DOHH2 (cell line): ENCODE measurements at regions not wholly inside any gene's neighbourhood (a gene's known extent, or its start where the extent isn't known, plus 50 kb on each side); places are given as distances from the start of the nearest gene placed in this dataset.
"Not testable (repeated sequence)": the region's sequence is repeated elsewhere in the genome, so short reads cannot be mapped to it uniquely, and the experiment has no call there.

ENCODE experiments used
- H3F3A ChIP-seq: fragments of 200-600 bp; sonication (generic), shearing (Covaris generic); 2 replicates; pipeline ENCODE4 v1.6.0; 2016; ENCODE audit warnings: antibody characterized with exemption, mild to moderate bottlenecking; ENCODE audit not compliant: control insufficient read depth, insufficient read depth
- H3K27ac ChIP-seq: fragments of 200-600 bp; sonication (generic); 2 replicates; pipeline ENCODE4 v1.5.1; 2014; ENCODE audit warnings: low read depth, mild to moderate bottlenecking, low read length, moderate library complexity
- H3K27me3 ChIP-seq: fragments of 200-600 bp; sonication (generic); 2 replicates; pipeline ENCODE4 v1.6.1; 2014; ENCODE audit warnings: mild to moderate bottlenecking, low read length, mixed read lengths; ENCODE audit not compliant: control insufficient read depth
- H3K36me3 ChIP-seq: fragments of 200-600 bp; sonication (generic); 2 replicates; pipeline ENCODE4 v1.6.1; 2014; ENCODE audit warnings: mild to moderate bottlenecking, low read length, moderate library complexity, mixed read lengths; ENCODE audit not compliant: control insufficient read depth
- H3K4me1 ChIP-seq: fragments of 200-600 bp; sonication (generic); 2 replicates; pipeline ENCODE4 v1.6.1; 2014; ENCODE audit warnings: mild to moderate bottlenecking, low read length, mixed read lengths; ENCODE audit not compliant: control insufficient read depth
- H3K4me2 ChIP-seq: fragments of 200-600 bp; sonication (generic); 2 replicates; pipeline ENCODE4 v1.6.0; 2014; ENCODE audit warnings: mild to moderate bottlenecking, low read length, moderate library complexity
- H3K4me3 ChIP-seq: fragments of 200-600 bp; sonication (generic); 2 replicates; pipeline ENCODE4 v1.5.1; 2014; ENCODE audit warnings: mild to moderate bottlenecking, low read length, mixed read lengths
- H3K79me2 ChIP-seq: fragments of 200-600 bp; sonication (generic); 2 replicates; pipeline ENCODE4 v1.6.1; 2014; ENCODE audit warnings: mild to moderate bottlenecking, low read length, mixed read lengths; ENCODE audit not compliant: control insufficient read depth
- H3K9me2 ChIP-seq: fragments of 200-600 bp; sonication (generic); replicated peaks from 2 replicates; pipeline ENCODE4 v1.6.1; 2014; ENCODE audit warnings: mild to moderate bottlenecking, low read length, mixed read lengths; ENCODE audit not compliant: control insufficient read depth
- H3K9me3 ChIP-seq: fragments of 200-600 bp; sonication (generic); 2 replicates; pipeline ENCODE4 v1.6.1; 2014; ENCODE audit warnings: antibody characterized with exemption, low read length, mixed read lengths; ENCODE audit not compliant: control insufficient read depth, insufficient read depth
- H4K20me1 ChIP-seq: fragments of 200-600 bp; sonication (generic); 2 replicates; pipeline ENCODE4 v1.6.0; 2014; ENCODE audit warnings: low read depth, mild to moderate bottlenecking, antibody characterized with exemption, low read length, moderate library complexity; ENCODE audit not compliant: control insufficient read depth, insufficient read depth
- EZH2phosphoT487 ChIP-seq: fragments of 200-600 bp; sonication (generic); IDR thresholded peaks from 2 replicates; pipeline ENCODE4 v1.6.1; 2017; ENCODE audit warnings: borderline replicate concordance, mild to moderate bottlenecking, antibody characterized with exemption, low read length, moderate library complexity, mixed read lengths
- TF ChIP-seq, protein P1 (sequence below): fragments of 200-600 bp; sonication (generic); IDR thresholded peaks from one replicate; pipeline ENCODE4 v1.5.1; 2014; ENCODE audit warnings: antibody characterized with exemption, mild to moderate bottlenecking, low read depth, low read length; ENCODE audit not compliant: poor library complexity, severe bottlenecking

DNA sequence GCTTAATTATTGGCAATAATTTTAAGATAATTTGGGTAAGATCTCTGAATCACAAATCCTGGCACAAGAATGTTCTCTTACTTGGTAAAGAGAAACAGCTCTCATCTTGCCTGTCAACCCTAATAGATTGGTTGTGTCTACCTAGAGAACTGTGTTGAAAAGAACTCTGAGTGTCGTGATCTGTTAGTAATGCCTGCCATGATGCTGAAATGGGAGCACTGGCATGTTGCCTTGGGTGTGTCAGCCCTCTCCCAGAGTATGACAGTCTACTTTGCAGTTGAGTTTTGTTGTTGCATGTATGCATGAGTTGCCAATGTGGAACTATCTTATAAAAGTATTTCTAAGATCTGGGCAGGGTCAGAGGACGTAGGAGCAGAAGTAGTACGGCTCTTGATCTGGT is 221.4 kb downstream of the MAF start:
- TF ChIP-seq, protein P1, sequence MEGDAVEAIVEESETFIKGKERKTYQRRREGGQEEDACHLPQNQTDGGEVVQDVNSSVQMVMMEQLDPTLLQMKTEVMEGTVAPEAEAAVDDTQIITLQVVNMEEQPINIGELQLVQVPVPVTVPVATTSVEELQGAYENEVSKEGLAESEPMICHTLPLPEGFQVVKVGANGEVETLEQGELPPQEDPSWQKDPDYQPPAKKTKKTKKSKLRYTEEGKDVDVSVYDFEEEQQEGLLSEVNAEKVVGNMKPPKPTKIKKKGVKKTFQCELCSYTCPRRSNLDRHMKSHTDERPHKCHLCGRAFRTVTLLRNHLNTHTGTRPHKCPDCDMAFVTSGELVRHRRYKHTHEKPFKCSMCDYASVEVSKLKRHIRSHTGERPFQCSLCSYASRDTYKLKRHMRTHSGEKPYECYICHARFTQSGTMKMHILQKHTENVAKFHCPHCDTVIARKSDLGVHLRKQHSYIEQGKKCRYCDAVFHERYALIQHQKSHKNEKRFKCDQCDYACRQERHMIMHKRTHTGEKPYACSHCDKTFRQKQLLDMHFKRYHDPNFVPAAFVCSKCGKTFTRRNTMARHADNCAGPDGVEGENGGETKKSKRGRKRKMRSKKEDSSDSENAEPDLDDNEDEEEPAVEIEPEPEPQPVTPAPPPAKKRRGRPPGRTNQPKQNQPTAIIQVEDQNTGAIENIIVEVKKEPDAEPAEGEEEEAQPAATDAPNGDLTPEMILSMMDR: no peak
- TF ChIP-seq EZH2phosphoT487: no peak
- no peaks in the 10 kb centered on the region for H4K20me1 ChIP-seq
- no peaks in the 10 kb centered on the region for H3K36me3 ChIP-seq
- no peak overlapping the region for H3K27ac ChIP-seq
- no peak overlapping the region for H3K4me3 ChIP-seq
- H3K9me2 ChIP-seq: no peaks in the 10 kb centered on the region
- no peaks in the 10 kb centered on the region for H3K79me2 ChIP-seq
- H3K4me1 ChIP-seq: no peaks in the 10 kb centered on the region
- no peak overlapping the region for H3K4me2 ChIP-seq
- H3K9me3 ChIP-seq: no peaks in the 10 kb centered on the region
- H3F3A ChIP-seq: no peaks in the 10 kb centered on the region
- H3K27me3 ChIP-seq: no peaks in the 10 kb centered on the region

DNA sequence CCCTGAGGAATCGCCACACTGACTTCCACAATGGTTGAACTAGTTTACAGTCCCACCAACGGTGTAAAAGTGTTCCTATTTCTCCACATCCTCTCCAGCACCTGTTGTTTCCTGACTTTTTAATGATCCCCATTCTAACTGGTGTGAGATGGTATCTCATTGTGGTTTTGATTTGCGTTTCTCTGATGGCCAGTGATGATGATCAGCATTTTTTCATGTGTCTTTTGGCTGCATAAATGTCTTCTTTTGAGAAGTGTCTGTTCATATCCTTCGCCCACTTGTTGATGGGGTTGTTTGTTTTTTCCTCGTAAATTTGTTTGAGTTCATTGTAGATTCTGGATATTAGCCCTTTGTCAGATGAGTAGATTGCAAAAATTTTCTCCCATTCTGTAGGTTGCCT is 223.5 kb downstream of the MAF start:
- H3K4me2 ChIP-seq, H3K36me3 ChIP-seq, H3K79me2 ChIP-seq, H3K4me3 ChIP-seq, H3K27ac ChIP-seq, H3K9me2 ChIP-seq, H3K27me3 ChIP-seq, H3K9me3 ChIP-seq, H4K20me1 ChIP-seq, H3K4me1 ChIP-seq, H3F3A ChIP-seq: not testable (repeated sequence)

DNA sequence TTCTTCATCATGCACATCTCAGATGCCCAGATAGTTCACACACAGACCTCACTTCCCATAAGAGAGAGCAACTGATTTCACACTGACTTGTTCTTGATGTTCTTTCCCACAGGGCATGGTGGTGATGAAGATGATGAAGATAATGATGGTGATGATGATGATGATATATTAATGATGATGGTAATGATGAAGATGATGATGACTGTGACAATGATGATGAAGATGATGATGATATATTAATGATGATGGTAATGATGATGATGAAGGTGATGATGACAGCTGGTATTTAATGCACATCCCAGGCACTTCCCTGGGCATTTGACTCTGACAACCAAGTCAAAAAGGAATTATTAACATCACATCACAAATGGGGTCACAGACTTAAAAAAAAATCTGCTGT is 225.2 kb downstream of the MAF start:
- Histone ChIP-seq H3K27ac (no peak overlapping the region), H3K4me1 (no peaks in the 10 kb centered on the region), H3F3A (no peaks in the 10 kb centered on the region), H3K4me2 (no peak overlapping the region), H3K9me3 (no peaks in the 10 kb centered on the region), H3K9me2 (no peaks in the 10 kb centered on the region), H3K4me3 (no peak overlapping the region), H3K79me2 (no peaks in the 10 kb centered on the region), H4K20me1 (no peaks in the 10 kb centered on the region), H3K36me3 (no peaks in the 10 kb centered on the region), H3K27me3 (no peaks in the 10 kb centered on the region)
- TF ChIP-seq EZH2phosphoT487: no peak
- TF ChIP-seq, protein P1: no peak

DNA sequence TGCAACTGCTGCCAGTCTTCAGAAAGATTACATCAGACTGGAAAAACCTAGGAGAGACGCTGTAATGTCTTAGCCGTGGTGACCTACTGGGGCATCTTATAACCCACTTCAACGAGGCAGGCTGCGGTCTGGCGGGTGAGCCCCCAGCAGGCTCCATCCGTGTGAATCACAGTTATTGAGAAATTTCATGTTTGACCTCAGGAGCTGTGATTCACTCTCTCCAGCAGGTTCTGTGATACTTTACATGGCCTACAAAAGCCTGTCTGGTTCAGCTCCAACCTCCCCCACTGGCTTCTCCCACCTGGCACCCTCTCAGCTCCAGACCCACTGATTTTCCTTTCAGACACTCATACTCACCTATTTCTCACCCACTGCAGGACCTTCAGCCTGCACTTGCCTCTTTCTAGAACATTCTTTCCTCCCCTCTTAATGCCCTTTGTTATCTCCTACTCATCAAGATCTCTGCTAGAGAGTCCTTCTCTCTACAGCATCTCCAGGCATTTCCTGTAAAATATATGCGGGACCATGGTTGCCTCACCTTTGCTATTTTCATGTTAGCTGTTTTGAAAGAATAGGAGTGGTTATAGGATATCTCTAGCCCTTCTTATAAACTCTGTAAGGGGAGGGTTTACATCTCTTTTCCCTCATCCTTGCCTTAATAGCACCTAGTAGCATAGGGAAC is 227.9 kb downstream of the MAF start:
- H3K4me2 ChIP-seq: no peak overlapping the region
- H3K4me3 ChIP-seq: no peak overlapping the region
- no peaks in the 10 kb centered on the region for H4K20me1 ChIP-seq
- 0 out of 2 replicates have a peak, but pooled peaks cover 4% of the 10 kb centered on the region for H3K27me3 ChIP-seq
- H3K27ac ChIP-seq: no peak overlapping the region
- H3K36me3 ChIP-seq: no peaks in the 10 kb centered on the region
- no peaks in the 10 kb centered on the region for H3K4me1 ChIP-seq
- no peaks in the 10 kb centered on the region for H3F3A ChIP-seq
- no peaks in the 10 kb centered on the region for H3K79me2 ChIP-seq
- no peaks in the 10 kb centered on the region for H3K9me2 ChIP-seq
- TF ChIP-seq, protein P1: no peak
- TF ChIP-seq EZH2phosphoT487: no peak
- H3K9me3 ChIP-seq: no peaks in the 10 kb centered on the region
